Tibial artery (tissue), 4 donors: ENCODE measurements at regions not wholly inside any gene's neighbourhood (a gene's known extent, or its start where the extent isn't known, plus 50 kb on each side); places are given as distances from the start of the nearest gene placed in this dataset.

Source experiments
- DNase-seq, 2 donors: peaks; one replicate each; pipeline ENCODE4 v3.0.0-alpha.2; 2019
- H3K27ac ChIP-seq, 2 donors: fragments of 200-600 bp; sonication (generic) in 1 of 2; 1 replicate in 1 of 2; 2 replicates in 1 of 2; pipeline ENCODE4 v1.5.1; 2018 to 2019; ENCODE audit warnings: mild to moderate bottlenecking in 1 of 2
- H3K27me3 ChIP-seq, 2 donors: fragments of 200-600 bp; sonication (generic) in 1 of 2; one replicate each; pipeline versions ENCODE4 v1.5.1 to v1.6.0; 2016 to 2019
- H3K36me3 ChIP-seq, 3 donors: fragments of 200-600 bp; sonication (generic) in 2 of 3; one replicate each; pipeline ENCODE4 v1.5.1; 2016 to 2019; ENCODE audit warnings: mild to moderate bottlenecking in 2 of 3
- H3K4me1 ChIP-seq, 4 donors: fragments of 200-600 bp; sonication (generic) in 2 of 4; 1 replicate in 3 of 4; 2 replicates in 1 of 4; pipeline ENCODE4 v1.5.1; 2016 to 2019
- H3K4me3 ChIP-seq, 2 donors: fragments of 200-600 bp; sonication (generic) in 1 of 2; 1 replicate in 1 of 2; 2 replicates in 1 of 2; pipeline ENCODE4 v1.5.1; 2018 to 2019; ENCODE audit warnings: mild to moderate bottlenecking in 2 of 2
- H3K9me3 ChIP-seq, 3 donors: fragments of 200-600 bp; sonication (generic) in 1 of 3; one replicate each; pipeline ENCODE4 v1.5.1; 2016 to 2019
- intact Hi-C: fragments of 100-400 bp; cut with DNase I; formaldehyde crosslinking; loops from one replicate; pipeline ENCODE4 v1.15.0; 2023; ENCODE audit warnings: low total_unique reads
- TF ChIP-seq, protein P1 (sequence below), 2 experiments: fragments of 200-600 bp in 1 of 2; fragments of 450-650 bp in 1 of 2; IDR thresholded peaks; one replicate each; pipeline ENCODE4 v1.5.1; 2017 to 2019; ENCODE audit warnings: antibody characterized with exemption in 2 of 2, mild to moderate bottlenecking in 1 of 2, moderate library complexity in 1 of 2

DNA sequence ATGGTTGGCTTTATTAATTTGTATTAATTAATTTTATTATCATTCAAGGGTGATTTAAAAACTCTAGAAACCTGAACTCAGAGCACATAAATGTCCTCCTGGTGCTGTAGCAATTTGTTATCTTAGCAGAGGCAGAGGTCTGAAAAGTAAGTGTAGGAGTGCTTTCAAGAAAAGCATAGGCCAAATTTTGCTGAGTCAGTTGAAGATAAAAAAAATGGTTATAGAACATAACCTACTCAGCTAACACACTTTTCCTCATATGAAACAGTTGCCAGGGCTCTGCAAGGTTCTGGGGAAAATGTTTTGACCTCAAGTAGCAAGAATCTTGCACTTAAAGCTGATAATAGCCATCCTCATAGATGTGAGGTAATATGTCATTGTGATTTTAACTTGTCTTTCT lies 53.5 kb upstream of the CHODL start:
- intact Hi-C loops = no loop called here
- no peak overlapping the region for H3K27ac ChIP-seq
- TF ChIP-seq, protein P1, sequence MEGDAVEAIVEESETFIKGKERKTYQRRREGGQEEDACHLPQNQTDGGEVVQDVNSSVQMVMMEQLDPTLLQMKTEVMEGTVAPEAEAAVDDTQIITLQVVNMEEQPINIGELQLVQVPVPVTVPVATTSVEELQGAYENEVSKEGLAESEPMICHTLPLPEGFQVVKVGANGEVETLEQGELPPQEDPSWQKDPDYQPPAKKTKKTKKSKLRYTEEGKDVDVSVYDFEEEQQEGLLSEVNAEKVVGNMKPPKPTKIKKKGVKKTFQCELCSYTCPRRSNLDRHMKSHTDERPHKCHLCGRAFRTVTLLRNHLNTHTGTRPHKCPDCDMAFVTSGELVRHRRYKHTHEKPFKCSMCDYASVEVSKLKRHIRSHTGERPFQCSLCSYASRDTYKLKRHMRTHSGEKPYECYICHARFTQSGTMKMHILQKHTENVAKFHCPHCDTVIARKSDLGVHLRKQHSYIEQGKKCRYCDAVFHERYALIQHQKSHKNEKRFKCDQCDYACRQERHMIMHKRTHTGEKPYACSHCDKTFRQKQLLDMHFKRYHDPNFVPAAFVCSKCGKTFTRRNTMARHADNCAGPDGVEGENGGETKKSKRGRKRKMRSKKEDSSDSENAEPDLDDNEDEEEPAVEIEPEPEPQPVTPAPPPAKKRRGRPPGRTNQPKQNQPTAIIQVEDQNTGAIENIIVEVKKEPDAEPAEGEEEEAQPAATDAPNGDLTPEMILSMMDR (IDR thresholded peaks at IDR 0.05) = no peak
- no peaks in the 10 kb centered on the region for H3K9me3 ChIP-seq
- no peak for DNase-seq
- H3K27me3 ChIP-seq = no peaks in the 10 kb centered on the region
- H3K36me3 ChIP-seq = no peaks in the 10 kb centered on the region
- no peak overlapping the region for H3K4me3 ChIP-seq
- H3K4me1 ChIP-seq = no peaks in the 10 kb centered on the region

DNA sequence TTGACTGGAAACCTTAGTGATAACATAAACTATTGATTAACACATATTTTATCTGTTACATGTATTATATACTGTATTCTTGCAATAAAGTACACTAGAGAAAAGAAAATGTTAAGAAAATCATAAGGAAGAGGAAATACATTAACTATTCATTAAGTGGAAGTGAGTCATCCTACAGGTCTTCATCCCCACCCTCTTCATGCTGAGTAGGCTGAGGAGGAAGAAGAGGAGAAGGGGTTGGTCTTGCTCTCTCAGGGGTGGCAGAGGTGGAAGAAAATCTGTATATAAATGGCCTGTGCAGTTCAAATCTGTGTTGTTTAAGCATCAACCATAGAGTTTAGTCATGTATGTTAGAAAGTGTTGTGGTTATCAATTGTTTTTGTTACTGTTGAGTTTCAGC lies 66.1 kb upstream of the CHODL start:
- TF ChIP-seq, protein P1 (IDR thresholded peaks at IDR 0.05) = no peak
- Histone ChIP-seq H3K4me1 (no peaks in the 10 kb centered on the region), H3K4me3 (no peak overlapping the region), H3K36me3 (no peaks in the 10 kb centered on the region), H3K9me3 (no peaks in the 10 kb centered on the region), H3K27ac (no peak overlapping the region), H3K27me3 (no peaks in the 10 kb centered on the region)
- intact Hi-C loops = no loop called here
- no peak for DNase-seq

DNA sequence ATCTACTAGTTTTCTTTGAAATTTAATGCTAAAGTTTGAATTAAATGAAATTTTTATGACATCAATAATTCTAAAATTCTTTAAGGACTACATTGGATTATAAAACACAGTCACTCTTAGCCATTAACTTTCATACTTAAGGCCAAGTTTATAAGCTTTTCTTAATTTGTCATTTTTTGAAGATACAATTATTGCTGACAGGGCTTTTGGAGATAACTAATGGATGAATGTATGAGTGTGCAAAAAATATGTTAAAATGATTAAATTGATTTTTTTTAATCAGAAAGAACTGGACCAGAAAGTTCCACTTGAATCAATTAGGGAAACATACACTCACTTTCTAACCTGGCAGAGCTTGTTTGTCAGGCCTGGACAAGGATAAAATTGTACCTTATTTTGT lies 70.3 kb upstream of the CHODL start:
- intact Hi-C loops = no loop called here
- Histone ChIP-seq H3K4me1 (no peaks in the 10 kb centered on the region), H3K4me3 (no peak overlapping the region), H3K9me3 (no peaks in the 10 kb centered on the region), H3K27me3 (no peaks in the 10 kb centered on the region), H3K27ac (no peak overlapping the region), H3K36me3 (no peaks in the 10 kb centered on the region)
- DNase-seq = no peak
- TF ChIP-seq, protein P1 (IDR thresholded peaks at IDR 0.05) = no peak

DNA sequence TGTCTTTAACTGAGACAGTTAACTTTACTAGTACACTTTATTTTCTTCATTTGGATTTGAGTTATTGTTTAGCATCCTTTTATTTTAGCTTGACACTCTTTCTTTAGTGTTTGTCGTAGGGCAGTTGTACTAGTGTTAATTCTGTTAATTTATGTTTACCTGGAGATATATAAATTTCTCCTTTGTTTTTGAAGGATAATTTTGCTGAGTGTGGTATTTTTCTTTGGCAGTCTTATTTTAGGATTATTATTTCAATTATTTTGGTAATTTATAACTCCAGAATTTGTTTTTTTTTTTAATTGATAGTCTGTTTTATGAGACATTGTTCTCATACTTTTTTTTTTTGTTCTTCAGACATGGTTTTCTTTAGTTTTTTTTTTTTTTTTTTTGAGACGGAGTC lies 73.8 kb upstream of the CHODL start:
- TF ChIP-seq, protein P1 (IDR thresholded peaks at IDR 0.05) = no peak
- Histone ChIP-seq H3K27ac (no peak overlapping the region), H3K4me3 (no peak overlapping the region), H3K4me1 (no peaks in the 10 kb centered on the region), H3K36me3 (no peaks in the 10 kb centered on the region), H3K9me3 (no peaks in the 10 kb centered on the region), H3K27me3 (no peaks in the 10 kb centered on the region)
- intact Hi-C loops = no loop called here
- DNase-seq = no peak

DNA sequence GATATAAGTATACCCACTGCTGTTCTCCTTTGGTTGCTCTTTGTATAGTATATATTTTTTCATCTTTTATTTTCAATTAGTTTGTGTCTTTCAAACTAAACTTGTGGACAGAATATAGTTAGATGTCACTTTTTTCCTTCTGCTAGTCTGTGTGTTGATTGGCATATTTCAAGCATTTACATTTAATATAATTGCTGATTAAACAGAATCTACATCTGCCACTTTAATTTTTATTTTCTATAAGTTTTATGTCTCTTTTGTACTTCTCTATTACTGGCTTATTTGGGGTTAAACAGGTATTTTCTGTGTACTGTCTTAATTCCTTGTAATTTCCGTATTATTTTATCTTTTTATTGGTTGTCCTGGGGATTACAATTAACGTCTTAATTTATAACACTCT lies 74.4 kb upstream of the CHODL start:
- DNase-seq = no peak
- Histone ChIP-seq H3K27me3 (no peaks in the 10 kb centered on the region), H3K4me3 (no peak overlapping the region), H3K36me3 (no peaks in the 10 kb centered on the region), H3K27ac (no peak overlapping the region), H3K9me3 (no peaks in the 10 kb centered on the region), H3K4me1 (no peaks in the 10 kb centered on the region)
- TF ChIP-seq, protein P1 (IDR thresholded peaks at IDR 0.05) = no peak
- intact Hi-C loops = no loop called here

DNA sequence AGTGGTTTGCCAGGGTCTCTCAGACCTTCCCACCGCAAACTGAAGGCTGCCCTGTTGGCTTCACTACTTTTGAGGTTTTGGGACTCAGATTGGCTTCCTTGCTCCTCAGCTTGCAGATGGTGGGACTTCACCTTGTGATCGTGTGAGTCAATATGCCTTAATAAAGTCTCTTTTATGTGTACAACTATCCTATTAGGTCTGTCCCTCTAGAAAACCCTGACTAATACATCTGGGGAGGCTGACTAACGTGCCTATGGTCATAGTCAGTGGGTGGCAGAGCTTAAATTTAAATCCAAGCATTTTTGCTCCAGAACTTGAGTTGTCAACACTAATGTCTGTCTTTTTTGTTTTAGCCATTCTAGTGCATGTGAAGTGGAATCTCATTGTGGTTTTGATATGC lies 76.5 kb upstream of the CHODL start:
- Histone ChIP-seq H3K9me3 (no peaks in the 10 kb centered on the region), H3K4me3 (no peak overlapping the region), H3K27ac (no peak overlapping the region), H3K36me3 (no peaks in the 10 kb centered on the region), H3K27me3 (no peaks in the 10 kb centered on the region), H3K4me1 (no peaks in the 10 kb centered on the region)
- intact Hi-C loops = no loop called here
- no peak for DNase-seq
- TF ChIP-seq, protein P1 (IDR thresholded peaks at IDR 0.05) = no peak
